ENCODE measurements at regions not wholly inside any gene's neighbourhood (a gene's known extent, or its start where the extent isn't known, plus 50 kb on each side); places are given as distances from the start of the nearest gene placed in this dataset.

DNA sequence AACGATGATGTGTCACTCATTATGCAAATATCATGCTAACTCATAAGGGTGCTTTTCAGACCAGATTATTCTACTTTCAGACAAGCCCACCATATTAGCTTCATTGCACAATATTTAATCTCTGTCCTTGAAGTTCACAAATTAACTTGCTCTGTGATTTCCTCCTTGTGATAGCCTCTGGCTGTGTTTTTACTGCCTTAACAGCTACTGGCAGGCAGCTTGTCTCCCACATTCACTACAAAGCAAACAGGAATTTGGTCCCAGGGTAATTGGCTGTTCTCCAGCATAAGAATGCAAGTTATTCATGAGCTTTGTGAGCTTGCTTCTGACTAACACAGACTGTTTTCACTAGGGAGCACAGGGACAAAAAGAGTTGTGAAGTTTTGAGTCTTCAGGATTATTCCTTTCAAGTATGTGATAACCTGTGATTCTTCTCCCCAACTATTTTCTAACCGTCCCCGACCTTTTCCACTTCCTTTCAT, 87.9 kb upstream of the HMCN1 start:
- TF ChIP-seq, protein P1, sequence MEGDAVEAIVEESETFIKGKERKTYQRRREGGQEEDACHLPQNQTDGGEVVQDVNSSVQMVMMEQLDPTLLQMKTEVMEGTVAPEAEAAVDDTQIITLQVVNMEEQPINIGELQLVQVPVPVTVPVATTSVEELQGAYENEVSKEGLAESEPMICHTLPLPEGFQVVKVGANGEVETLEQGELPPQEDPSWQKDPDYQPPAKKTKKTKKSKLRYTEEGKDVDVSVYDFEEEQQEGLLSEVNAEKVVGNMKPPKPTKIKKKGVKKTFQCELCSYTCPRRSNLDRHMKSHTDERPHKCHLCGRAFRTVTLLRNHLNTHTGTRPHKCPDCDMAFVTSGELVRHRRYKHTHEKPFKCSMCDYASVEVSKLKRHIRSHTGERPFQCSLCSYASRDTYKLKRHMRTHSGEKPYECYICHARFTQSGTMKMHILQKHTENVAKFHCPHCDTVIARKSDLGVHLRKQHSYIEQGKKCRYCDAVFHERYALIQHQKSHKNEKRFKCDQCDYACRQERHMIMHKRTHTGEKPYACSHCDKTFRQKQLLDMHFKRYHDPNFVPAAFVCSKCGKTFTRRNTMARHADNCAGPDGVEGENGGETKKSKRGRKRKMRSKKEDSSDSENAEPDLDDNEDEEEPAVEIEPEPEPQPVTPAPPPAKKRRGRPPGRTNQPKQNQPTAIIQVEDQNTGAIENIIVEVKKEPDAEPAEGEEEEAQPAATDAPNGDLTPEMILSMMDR (IDR thresholded peaks at IDR 0.05): no peak
- no peak for TF ChIP-seq POLR2A (IDR thresholded peaks at IDR 0.05)
- peaks cover 0 to 9% (median 3%) of the 10 kb centered on the region in 4 donors for H3K4me1 ChIP-seq
- H3K36me3 ChIP-seq: no peaks in the 10 kb centered on the region
- peak overlapping the region in 1 of 4 donors; percentile 8 for H3K27ac ChIP-seq
- H3K4me3 ChIP-seq: no peak overlapping the region
- DNase-seq: peak in 1 of 3 donors; percentile 55
- H3K9me3 ChIP-seq: peaks cover 0 to 6% (median 0%) of the 10 kb centered on the region in 4 donors
- no peaks in the 10 kb centered on the region for H3K27me3 ChIP-seq

DNA sequence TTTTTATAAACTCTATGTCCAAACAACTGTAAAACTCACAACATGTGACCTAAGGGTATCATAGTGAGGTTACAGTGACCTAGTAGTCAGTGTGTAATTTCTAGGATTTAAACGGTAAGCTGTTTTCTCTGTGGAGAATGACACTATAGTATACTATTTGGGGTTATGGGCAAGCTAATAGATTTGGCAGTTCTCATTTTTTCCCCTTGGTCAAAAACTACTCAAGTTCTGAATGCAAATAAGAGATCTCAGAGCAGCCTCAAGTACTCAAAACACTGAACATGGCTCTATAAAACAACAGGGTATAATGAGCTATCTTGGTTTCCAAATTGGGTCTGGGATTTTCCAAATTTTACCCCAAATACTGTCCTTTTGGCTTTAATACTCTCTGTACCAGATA, 88.5 kb upstream of the HMCN1 start:
- no peak overlapping the region for H3K27ac ChIP-seq
- TF ChIP-seq, protein P1 (IDR thresholded peaks at IDR 0.05): no peak
- TF ChIP-seq POLR2A (IDR thresholded peaks at IDR 0.05): no peak
- no peaks in the 10 kb centered on the region for H3K36me3 ChIP-seq
- H3K4me3 ChIP-seq: no peak overlapping the region
- no peaks in the 10 kb centered on the region for H3K27me3 ChIP-seq
- H3K4me1 ChIP-seq: peaks cover 0 to 6% (median 3%) of the 10 kb centered on the region in 4 donors
- peaks cover 0 to 6% (median 0%) of the 10 kb centered on the region in 4 donors for H3K9me3 ChIP-seq
- DNase-seq: no peak

DNA sequence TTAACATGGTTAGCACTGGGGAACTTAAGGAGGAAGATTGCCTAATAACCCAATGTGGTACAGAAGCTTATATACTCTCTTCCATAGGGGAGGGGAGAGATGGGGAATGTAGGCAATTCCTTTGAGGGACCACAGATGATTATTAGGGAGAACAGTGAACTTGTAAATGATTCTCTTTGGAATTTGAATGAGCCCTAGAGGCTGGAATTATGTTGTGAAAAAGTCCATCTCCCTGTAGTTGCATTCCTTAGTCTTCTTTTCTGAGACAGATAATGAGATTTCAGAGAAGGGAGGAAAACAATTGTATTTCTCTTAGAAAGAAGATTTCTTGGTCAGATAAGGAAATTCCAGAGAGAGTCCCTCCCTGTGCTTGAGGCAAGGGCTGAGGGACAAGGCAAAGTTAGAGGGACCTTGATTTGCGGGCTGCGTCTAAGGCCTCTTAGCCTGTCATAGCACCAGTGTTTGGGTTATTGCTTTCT, 89.0 kb upstream of the HMCN1 start:
- DNase-seq: no peak
- H3K9me3 ChIP-seq: peaks cover 0 to 6% (median 0%) of the 10 kb centered on the region in 4 donors
- H3K36me3 ChIP-seq: no peaks in the 10 kb centered on the region
- no peak overlapping the region for H3K27ac ChIP-seq
- TF ChIP-seq, protein P1 (IDR thresholded peaks at IDR 0.05): no peak
- no peaks in the 10 kb centered on the region for H3K27me3 ChIP-seq
- no peak overlapping the region for H3K4me3 ChIP-seq
- H3K4me1 ChIP-seq: peaks cover 0 to 6% (median 3%) of the 10 kb centered on the region in 4 donors

DNA sequence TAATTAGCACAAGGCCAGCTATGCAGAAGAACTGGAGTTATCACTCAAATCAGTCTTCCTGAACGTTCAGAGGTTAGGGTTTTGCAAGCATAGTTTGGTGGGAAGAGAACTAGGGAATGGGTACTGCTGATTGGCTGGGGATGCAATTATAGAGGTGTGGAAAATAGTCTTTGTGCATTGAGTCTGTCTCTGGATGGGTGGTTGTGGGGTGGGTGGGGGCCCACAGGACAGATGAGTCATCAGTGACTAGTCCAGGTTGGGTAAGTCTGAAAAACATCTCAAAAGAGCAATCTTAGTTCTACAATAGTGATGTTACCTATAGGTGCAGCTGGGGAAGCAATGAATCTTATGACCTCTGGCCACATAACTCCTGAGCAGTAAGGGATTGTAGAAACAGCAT, 89.7 kb upstream of the HMCN1 start:
- Histone ChIP-seq H3K4me1 (peaks cover 0 to 6% (median 3%) of the 10 kb centered on the region in 4 donors), H3K9me3 (peaks cover 0 to 6% (median 0%) of the 10 kb centered on the region in 4 donors), H3K4me3 (no peak overlapping the region), H3K27ac (no peak overlapping the region), H3K36me3 (no peaks in the 10 kb centered on the region), H3K27me3 (no peaks in the 10 kb centered on the region)
- DNase-seq: no peak
- no peak for TF ChIP-seq POLR2A (IDR thresholded peaks at IDR 0.05)
- TF ChIP-seq, protein P1 (IDR thresholded peaks at IDR 0.05): no peak

DNA sequence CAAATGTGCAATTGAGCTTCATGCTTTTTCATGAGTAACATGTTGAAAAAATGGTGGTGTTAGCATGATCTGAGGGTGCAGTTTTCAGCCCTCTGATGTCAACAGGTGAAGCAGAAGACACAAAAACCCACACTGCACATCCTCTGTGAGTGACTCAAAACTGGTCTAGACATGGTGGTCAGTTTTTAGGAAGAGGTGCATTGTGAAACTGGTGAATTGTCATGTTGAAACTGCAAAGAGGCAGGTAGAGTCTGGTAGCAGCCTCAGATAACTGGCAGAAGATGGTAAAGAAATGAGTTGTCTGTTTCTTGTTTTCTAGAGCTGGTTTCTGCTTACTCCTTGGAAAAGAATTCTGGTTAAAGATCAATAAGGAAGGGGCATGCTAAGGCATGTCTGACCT, 97.3 kb upstream of the HMCN1 start:
- H3K4me3 ChIP-seq: no peak overlapping the region
- H3K36me3 ChIP-seq: no peaks in the 10 kb centered on the region
- DNase-seq: no peak
- H3K9me3 ChIP-seq: no peaks in the 10 kb centered on the region
- no peaks in the 10 kb centered on the region for H3K27me3 ChIP-seq
- no peaks in the 10 kb centered on the region for H3K4me1 ChIP-seq
- TF ChIP-seq, protein P1 (IDR thresholded peaks at IDR 0.05): no peak
- no peak for TF ChIP-seq POLR2A (IDR thresholded peaks at IDR 0.05)
- no peak overlapping the region for H3K27ac ChIP-seq

DNA sequence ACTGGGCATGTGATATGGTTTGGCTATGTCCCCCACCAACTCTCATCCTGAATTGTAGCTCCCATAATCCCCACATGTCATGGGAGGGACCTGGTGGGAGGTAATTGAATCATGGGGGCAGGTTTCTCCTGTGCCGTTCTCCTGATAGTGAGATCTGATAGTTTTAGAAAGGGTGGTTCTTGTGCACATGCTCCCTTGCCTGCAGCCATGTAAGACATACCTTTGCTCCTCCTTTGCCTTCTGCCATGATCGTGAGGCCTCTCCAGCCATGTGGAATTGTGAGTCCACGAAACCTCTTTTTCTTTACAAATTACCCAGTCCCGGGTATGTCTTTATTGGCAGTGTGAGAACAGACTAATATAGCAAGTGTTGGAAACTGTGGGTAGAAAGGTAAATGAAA, 99.5 kb upstream of the HMCN1 start:
- TF ChIP-seq, protein P1 (IDR thresholded peaks at IDR 0.05): no peak
- no peak for TF ChIP-seq POLR2A (IDR thresholded peaks at IDR 0.05)
- no peaks in the 10 kb centered on the region for H3K4me1 ChIP-seq
- no peaks in the 10 kb centered on the region for H3K27me3 ChIP-seq
- H3K4me3 ChIP-seq: no peak overlapping the region
- no peak for DNase-seq
- no peaks in the 10 kb centered on the region for H3K9me3 ChIP-seq
- no peak overlapping the region for H3K27ac ChIP-seq
- H3K36me3 ChIP-seq: no peaks in the 10 kb centered on the region
